Calu3 (cell line): ENCODE measurements at regions not wholly inside any gene's neighbourhood (a gene's known extent, or its start where the extent isn't known, plus 50 kb on each side); places are given as distances from the start of the nearest gene placed in this dataset.

ENCODE experiments used
- BruUV-seq: library from RNA; stranded (reverse); fragments of 400-500 nt; replicated peaks from 2 replicates; lab custom pipeline; 2021; lab: Mats Ljungman, UMichigan
- CTCF ChIA-PET: fragments of 300-600 bp; sonication (Branson Sonifier 250); formaldehyde crosslinking; loops from one replicate; lab custom pipeline; 2022; ENCODE audit warnings: antibody characterized with exemption; lab: Charles Lee
- DNase-seq: peaks from one replicate; pipeline ENCODE4 v3.0.0; 2022
- H3K27ac Mint-ChIP-seq: one replicate; pipeline ENCODE4 v1.8.0; 2022; ENCODE audit warnings: mixed read lengths; ENCODE audit not compliant: unreplicated experiment
- H3K27me3 Mint-ChIP-seq: one replicate; pipeline ENCODE4 v1.8.0; 2022; ENCODE audit warnings: mixed read lengths; ENCODE audit not compliant: unreplicated experiment
- H3K36me3 Mint-ChIP-seq: one replicate; pipeline ENCODE4 v1.8.0; 2022; ENCODE audit warnings: mild to moderate bottlenecking, moderate library complexity, mixed read lengths; ENCODE audit not compliant: insufficient read depth, unreplicated experiment
- H3K4me1 Mint-ChIP-seq: one replicate; pipeline ENCODE4 v1.8.0; 2022; ENCODE audit warnings: mild to moderate bottlenecking, low read depth, mixed read lengths; ENCODE audit not compliant: unreplicated experiment
- H3K4me3 Mint-ChIP-seq: one replicate; pipeline ENCODE4 v1.8.0; 2022; ENCODE audit warnings: mild to moderate bottlenecking, low read depth, moderate library complexity, mixed read lengths; ENCODE audit not compliant: unreplicated experiment
- H3K9me3 Mint-ChIP-seq: one replicate; pipeline ENCODE4 v1.8.0; 2022; ENCODE audit warnings: low read depth, mixed read lengths; ENCODE audit not compliant: unreplicated experiment
- intact Hi-C: fragments of 100-400 bp; cut with micrococcal nuclease; formaldehyde crosslinking; loops from one replicate; pipeline ENCODE4 v1.10.0; 2022; ENCODE audit not compliant: unreplicated experiment
- TF ChIP-seq, protein P1 (sequence below): fragments of 200-600 bp; IDR thresholded peaks from one replicate; pipeline ENCODE4 v1.8.0; 2022; ENCODE audit warnings: antibody characterized with exemption; ENCODE audit not compliant: unreplicated experiment

DNA sequence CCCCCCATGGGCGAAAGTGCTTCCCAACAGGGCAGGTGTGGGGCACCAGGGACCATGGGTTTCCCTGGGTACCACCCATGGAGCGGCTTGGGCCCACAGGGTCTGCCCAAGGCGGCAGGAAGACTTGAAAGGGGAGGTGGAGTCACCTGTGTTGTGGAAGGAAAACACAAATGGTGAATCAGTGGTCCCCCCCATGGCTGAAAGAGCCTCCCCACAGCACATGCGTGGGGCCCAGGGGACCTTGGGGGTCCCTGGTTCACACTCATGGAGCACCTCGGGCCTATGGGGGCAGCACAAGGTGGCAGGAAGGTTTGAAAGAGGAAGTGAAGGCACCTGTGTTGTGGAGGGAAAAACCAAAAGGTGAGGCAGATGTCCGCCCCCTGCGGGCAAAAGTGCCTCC lies 581.9 kb downstream of the ALG10 start:
- H3K4me1 Mint-ChIP-seq, result no peaks in the 10 kb centered on the region
- CTCF ChIA-PET, result no interaction called here
- no peak overlapping the region for H3K4me3 Mint-ChIP-seq
- intact Hi-C loops, result no loop called here
- H3K27me3 Mint-ChIP-seq, result no peaks in the 10 kb centered on the region
- no peaks in the 10 kb centered on the region for H3K36me3 Mint-ChIP-seq
- no peak for DNase-seq
- TF ChIP-seq, protein P1, sequence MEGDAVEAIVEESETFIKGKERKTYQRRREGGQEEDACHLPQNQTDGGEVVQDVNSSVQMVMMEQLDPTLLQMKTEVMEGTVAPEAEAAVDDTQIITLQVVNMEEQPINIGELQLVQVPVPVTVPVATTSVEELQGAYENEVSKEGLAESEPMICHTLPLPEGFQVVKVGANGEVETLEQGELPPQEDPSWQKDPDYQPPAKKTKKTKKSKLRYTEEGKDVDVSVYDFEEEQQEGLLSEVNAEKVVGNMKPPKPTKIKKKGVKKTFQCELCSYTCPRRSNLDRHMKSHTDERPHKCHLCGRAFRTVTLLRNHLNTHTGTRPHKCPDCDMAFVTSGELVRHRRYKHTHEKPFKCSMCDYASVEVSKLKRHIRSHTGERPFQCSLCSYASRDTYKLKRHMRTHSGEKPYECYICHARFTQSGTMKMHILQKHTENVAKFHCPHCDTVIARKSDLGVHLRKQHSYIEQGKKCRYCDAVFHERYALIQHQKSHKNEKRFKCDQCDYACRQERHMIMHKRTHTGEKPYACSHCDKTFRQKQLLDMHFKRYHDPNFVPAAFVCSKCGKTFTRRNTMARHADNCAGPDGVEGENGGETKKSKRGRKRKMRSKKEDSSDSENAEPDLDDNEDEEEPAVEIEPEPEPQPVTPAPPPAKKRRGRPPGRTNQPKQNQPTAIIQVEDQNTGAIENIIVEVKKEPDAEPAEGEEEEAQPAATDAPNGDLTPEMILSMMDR, result no peak
- H3K27ac Mint-ChIP-seq, result no peak overlapping the region
- BruUV-seq, result no TSS peak
- peaks cover 13% of the 10 kb centered on the region for H3K9me3 Mint-ChIP-seq

DNA sequence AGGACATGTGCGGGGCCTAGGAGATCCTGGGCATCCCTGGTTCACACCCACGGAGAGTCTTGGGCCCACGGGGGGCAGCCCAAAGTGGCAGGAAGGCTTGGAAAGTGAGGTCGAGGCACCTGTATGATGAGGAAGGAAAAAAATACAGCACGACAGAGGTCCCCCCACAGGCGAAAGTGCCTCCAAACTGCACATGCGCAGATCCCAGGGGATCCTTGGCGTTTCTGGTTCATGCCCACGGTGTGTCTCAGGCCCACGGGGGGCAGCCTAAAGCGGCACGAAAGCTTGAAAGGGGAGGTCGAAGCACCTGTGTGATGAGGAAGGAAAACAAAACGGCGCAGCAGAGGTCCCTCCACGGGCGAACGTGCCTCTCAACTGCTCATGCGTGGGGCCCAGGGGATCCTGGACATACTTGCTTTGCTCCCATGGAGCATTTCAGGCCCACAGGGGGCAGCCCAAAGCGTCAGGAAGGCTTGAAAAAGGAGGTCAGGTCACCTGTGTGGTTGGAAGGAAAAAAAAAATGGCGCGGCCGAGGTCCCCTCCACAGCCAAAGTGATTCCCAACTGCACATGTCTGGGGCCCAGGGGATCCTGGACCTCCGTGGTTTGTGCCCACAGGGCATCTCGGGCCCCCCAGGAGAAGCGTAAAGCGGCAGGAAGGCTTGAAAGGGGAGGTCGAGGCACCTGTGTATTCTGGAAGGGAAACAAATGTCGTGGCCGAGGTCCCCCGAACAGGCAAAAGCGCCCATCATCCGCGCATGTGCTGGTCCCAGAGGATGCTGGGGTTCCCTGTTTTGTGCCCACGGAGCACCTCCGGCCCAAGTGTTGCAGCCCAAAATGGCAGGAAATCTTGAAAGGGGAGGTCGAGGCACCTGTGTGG lies 582.6 kb downstream of the ALG10 start:
- no peaks in the 10 kb centered on the region for H3K4me1 Mint-ChIP-seq
- TF ChIP-seq, protein P1, result no peak

GRCh38 chr12:34605510-34605887 lies 583.2 kb downstream of the ALG10 start:
- Mint-ChIP-seq H3K4me1 (no peaks in the 10 kb centered on the region), H3K36me3 (no peaks in the 10 kb centered on the region), H3K4me3 (no peak overlapping the region), H3K9me3 (peaks cover 9% of the 10 kb centered on the region), H3K27me3 (no peaks in the 10 kb centered on the region), H3K27ac (no peak overlapping the region)
- TF ChIP-seq, protein P1, result no peak
- no peak for DNase-seq
- BruUV-seq, result no TSS peak
- intact Hi-C loops, result no loop called here
- CTCF ChIA-PET, result no interaction called here

More for the DNA sequence above, 582.6 kb downstream of the ALG10 start:
- no TSS peak for BruUV-seq
- Mint-ChIP-seq H3K9me3 (peaks cover 12% of the 10 kb centered on the region), H3K36me3 (no peaks in the 10 kb centered on the region), H3K27me3 (no peaks in the 10 kb centered on the region), H3K27ac (no peak overlapping the region), H3K4me3 (no peak overlapping the region)
- intact Hi-C loops, result no loop called here
- CTCF ChIA-PET, result no interaction called here
- no peak for DNase-seq

GRCh38 chr12:34605955-34606748 lies 583.9 kb downstream of the ALG10 start:
- Mint-ChIP-seq H3K9me3 (peaks cover 9% of the 10 kb centered on the region), H3K4me1 (no peaks in the 10 kb centered on the region), H3K27ac (no peak overlapping the region), H3K4me3 (no peak overlapping the region), H3K36me3 (no peaks in the 10 kb centered on the region), H3K27me3 (no peaks in the 10 kb centered on the region)
- no TSS peak for BruUV-seq
- TF ChIP-seq, protein P1, result no peak
- CTCF ChIA-PET, result no interaction called here
- no peak for DNase-seq
- intact Hi-C loops, result no loop called here
